GM18909 (cell line): ENCODE measurements at regions not wholly inside any gene's neighbourhood (a gene's known extent, or its start where the extent isn't known, plus 50 kb on each side); places are given as distances from the start of the nearest gene placed in this dataset.

Experiments
- ATAC-seq: cut with Tn5 transposase; IDR thresholded peaks from one replicate; pipeline ENCODE4 v1.9.1; 2021; ENCODE audit warnings: mild to moderate bottlenecking; ENCODE audit not compliant: unreplicated experiment, poor library complexity

DNA sequence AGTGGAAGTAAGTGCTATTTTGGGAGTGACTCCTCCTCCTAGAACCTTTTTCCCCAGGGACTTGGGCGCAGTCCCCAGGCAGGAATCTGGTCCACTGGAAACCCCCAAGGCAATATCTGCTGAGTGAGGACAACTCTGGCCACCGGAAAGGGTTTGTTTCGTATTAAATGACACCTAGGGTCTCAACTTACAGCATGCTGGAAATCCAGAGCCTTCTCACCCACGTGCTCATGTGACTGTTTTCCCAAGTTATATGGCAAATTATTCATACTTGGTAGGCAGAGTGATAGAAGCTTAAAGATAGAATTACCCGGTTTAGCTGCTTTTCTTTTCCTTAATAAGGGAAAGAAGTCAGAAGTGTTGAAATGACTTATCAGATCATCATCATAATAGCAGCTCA is 436.9 kb upstream of the SPRED2 start:
- no peak for ATAC-seq

DNA sequence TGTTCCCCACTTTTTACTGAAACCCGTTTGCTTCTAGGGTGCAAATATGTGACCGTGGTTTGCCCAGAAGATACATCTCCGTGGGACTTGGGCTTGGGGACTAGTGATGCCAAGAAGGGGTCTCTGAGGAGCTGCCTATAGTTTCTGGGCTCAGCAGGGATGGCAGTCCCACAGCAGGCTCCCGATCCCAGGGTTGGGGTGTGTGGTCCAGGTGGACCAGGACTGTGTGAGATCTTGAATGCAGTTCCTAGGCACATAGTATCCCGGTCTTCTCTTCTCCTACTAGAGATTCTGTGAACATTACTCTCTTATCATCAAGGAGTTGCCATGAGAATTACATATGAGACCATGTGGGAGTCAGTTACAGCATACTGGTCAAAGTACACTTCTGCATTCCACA is 435.8 kb upstream of the SPRED2 start:
- ATAC-seq = no peak

DNA sequence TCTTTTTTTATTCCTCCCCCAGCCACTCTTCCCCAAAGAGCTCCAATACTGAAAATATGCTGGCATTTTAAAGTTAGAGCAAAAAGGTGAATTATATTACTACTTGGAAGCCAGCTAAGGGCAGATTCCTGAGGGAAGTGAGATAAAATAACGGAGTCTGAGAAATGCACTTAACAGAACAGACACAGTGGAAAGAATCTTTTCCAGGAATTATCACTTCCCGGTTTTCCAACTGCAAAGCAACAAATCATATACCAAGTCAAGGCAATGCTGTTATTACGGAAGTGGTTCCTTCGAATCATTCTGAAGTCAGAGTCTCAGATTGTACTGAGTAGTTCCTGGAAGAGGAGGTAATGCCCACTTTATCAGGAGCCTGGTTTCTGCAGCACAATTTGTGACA is 435.0 kb upstream of the SPRED2 start:
- no peak for ATAC-seq

DNA sequence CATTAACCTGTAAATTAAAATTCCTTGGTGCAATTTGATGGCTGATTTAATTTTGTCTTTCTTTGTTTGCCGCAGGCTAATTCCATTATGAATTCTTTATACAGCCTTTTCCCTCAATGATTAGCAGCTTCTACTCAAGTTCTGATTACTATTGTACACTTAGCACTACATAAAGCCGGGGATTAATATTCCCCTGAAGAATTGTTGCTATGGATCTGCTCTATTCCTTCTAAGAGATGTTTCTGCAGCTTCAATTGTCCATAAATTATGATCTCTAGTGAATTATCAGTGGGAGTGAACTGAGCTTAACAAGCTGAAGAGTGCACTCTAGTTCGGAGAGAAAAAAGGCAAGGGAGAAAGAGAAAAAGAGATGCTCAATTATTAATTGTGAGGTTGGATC is 433.7 kb upstream of the SPRED2 start:
- no peak for ATAC-seq

DNA sequence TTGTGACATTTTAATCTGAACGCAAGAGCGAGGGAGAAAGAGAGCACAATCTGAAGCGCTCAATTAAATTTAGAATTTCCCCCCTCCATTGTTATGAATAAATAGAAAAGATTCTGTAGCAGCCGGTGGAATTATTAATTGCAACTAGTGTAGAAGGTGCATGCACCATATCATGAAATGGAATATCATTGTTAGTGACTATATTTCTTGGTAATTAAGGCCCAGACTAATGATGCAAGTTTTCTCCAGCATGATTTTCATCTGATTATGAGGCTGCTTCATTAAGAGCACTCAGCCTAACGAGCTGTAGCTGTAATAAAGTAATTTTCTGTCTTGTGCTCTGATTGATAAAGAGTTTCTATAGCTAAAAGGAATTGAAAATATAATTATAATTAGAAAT is 432.2 kb upstream of the SPRED2 start:
- no peak for ATAC-seq

DNA sequence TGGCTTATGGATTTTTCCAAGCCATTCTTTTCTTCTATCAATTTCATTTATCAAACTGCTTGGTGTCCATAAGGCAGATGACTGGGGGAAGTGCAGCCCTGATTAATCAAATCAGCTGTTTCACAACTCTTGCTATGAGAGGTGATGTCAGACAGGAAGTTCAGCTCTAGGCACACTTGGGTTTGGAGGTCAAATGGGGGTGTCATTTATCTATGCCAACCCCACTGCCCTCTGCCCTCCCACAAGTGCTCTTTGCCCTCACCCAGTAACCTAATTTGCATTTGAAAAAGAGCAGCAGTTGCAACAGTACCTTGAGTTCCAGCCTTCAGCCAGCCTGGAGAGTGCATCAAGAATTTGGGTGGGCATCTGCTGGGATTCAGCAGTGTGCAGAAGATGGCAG is 431.3 kb upstream of the SPRED2 start:
- no peak for ATAC-seq

DNA sequence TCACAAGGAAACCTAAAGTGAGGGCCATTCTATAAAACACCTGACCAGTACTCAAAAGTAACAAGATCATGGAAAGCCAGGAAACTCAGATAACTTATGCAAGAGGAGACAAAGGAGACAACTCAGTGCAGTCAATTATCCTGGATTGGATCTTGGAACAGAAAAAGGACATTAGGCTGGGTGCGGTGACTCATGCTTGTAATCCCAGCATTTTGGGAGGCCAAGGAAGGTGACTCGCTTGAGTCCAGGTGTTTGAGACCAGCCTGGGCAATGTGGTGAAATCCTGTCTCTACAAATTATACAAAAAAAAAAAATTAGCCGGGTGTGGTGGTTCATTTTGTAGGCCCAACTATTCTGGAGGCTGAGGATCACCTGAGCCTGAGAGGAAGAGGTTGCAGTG is 424.5 kb upstream of the SPRED2 start:
- ATAC-seq = no peak

DNA sequence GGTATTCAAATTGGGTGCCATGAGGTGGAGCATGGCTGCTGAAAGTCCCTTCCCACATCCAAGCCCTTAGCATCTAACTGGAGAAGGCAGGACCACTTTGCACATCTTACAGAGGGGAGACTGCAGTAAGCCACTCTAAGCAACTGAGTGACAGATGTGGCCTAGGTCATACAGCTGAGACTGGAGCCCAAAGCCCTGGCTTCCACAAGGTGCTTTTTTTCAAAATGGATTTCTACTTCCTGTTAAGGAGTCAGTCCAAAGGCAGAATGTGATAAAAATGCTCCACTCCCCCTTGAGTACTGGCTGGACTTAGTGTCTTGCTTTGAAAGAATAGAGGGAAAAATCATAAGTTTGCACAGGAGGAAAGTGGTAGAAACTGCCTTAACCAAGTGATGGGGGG is 424.0 kb upstream of the SPRED2 start:
- no peak for ATAC-seq

DNA sequence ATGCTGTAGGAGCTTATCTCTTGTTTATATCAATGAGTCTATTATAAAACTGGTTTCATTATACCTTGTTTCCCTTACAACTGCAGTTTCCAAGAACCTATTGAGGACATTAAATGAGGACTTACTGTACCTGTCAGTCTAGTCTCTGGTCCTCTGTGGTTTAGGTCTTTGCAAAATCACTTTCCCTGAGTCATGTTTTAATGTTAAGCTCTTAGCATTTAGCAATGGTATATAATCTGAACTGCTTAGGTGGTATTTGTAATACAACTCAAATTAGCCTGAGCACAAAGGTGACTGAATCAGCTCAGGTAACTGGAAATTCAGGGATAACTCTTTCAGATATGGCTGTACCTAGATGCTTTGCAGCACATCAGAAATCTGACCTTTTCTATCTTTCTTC is 418.3 kb upstream of the SPRED2 start:
- no peak for ATAC-seq

DNA sequence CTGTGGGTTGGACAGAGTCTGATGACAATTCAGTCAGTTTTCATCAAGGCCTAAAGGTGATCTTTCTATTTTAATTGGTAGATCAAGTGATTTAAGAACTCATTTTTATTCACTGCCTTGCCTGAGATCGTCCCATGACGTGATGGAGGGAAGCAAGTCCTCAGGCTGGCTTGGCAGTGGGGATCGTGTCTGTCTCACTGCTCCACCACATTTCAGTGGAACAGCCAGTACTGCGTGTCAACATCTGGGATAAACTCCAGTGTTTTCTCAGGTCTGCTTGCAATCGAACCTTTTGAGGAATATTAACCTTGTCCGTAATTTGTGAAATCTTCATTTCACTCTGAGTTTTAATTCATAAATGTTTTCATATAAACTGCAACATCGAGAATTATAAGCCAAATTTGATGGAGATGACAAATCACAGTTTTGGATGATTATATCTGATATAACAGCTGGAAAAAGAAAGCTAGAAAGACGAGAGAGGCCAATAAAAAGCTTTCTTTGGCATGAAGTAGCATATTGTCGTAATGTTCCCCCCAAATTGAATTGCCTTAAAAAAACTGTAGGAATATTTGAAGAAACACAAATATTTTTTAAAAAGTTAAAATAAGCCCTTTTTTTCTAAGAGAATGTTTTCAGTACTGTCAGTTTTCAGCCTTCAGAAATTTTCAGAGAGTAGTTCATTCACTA is 414.7 kb upstream of the SPRED2 start:
- ATAC-seq = no peak

DNA sequence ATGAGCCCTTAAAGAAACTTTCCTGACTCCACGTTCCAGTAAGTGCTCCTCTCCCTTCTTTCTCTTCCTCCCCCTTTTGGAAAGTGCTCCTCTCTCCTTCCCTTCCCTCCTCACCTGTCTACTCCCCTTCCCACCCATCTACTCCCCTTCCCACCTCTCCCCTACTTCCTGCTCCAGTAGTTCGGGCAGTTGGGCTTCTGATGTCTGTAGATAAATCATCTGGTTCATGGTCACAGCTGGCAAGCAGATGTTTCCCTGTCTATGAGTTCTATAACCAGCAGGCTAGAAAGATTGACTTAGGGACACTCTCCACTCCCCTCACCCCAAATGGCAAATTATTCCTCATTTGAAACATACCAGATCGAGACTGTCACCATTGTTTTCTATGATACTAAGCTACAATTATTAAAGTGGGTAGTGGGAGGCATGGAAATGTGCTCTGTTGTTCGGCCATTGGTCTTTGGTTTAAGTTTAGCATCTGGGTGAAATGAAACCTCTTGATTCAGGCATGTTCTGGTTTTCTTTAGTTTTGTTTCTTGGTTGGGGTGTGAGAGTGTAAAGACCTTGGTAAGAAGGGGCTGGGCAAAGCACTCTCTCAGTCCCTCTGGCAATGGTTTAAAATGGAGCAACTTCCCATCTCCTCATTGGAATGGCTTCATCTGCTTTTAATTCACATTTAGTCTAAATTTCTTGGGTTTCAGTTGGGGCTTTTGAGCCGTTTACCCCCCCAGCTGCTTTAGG is 413.2 kb upstream of the SPRED2 start:
- ATAC-seq = no peak

DNA sequence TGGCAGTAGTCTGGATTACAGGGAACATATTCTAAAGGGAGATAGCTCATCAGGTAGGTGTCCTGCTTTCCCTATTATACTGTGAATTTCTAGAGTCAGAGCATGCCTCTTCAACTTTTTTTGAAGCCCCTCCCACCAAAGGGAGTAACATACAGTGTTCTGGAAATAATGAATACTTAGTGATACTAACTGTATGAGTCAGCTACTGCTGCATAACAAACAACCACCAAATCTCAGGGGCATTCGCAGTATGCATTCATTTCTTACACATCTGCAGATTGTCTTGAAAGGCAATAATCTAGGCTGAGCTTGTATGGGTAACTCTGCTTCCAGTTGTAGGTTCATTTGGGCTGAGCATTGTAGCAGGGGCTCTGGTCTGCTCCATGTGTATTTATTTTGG is 409.7 kb upstream of the SPRED2 start:
- no peak for ATAC-seq

DNA sequence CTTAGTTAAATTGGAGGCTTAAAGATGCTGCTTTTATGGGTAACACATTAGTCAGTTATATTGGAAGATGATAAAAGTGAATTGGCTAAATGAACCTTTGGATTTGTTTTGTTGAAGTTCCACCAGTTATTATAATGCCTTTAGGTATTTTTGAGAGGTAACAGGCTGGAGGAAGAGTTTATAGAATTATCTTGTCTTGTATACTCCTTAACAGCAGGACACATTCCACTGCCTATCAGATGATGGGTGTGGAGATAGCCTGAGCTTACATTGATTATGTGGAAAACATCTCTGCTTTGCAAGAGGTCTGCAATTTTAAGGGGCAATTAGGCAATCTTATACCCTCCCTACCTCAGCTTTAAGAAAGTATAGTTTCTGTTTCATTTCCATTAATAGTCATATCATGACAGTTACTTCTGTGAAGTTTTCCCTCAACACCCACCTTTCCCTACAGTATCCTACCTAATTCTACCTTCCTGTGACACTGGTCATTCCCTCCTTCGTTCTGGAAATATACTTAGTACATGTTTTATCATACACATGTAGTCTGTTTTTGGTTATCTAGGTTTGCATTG is 403.7 kb upstream of the SPRED2 start:
- no peak for ATAC-seq

DNA sequence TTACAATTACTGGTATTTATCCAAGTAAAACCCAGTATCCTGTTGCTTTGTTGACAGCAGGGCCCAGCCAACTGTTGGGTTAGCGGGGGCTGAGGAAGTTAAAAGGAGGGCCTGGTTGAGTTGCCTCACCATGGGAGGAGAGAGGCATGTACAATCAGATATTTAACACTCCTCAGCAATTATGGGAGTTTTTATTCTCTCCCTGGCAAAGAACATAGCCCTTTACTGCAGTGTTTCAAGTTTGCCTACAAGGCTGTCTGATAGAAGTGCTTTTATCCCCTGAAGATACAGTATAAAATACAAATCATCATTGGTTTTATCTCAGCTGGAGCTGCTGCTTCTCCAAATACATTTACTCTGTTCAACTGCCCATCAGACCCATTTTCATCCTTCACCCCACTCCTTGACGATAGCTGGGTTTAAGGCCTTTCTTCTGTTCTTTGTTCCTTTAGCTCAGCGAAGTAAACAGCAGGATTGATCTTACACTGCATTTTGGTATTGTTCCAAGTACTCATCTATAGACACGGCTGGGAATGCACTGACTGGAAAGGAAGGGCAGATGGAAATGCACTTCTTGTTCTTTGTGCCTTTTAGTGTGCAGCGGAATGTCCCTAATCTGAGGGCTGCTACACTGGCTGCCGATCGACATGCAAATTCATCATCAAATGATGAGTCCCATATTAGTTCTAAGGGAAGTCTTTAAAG is 402.5 kb upstream of the SPRED2 start:
- ATAC-seq = no peak

DNA sequence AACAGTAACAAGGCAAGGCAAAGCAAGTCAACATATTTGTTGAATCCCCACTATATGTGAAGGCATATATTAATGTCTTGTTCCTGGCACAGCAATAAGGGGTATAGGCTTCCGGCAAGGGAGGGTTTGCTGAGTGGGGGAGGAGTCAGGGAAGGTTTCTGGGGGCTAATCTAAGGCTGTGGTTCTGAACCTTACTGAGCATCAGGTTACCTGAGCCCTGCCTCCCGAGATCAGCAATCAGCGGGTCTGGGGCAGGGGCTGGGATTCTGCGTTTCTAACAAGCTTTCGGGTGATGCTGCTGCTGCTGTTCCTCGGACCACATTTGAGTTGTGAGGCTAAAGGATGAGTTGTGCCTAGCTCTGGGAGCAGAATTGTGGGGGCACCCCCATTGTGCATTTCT is 401.7 kb upstream of the SPRED2 start:
- ATAC-seq = no peak

DNA sequence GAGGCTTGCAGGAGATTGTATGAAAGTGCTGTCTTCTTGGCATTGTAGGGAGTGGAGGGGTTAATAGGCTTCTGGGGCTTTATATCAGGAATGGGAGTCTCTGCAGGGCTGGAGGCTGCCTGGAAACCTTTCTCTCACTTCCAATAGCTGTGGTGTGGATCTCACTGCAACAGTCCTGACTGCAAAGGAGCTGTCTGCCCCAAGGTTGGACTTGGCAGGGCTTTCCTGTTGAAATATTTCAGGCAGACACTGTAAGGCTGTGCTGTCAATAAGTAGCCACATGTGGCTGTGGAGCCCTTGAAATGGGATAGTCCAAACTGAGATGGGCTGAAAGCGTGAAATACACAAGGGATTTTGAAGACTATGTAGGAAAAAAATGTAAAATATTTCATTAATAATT is 399.1 kb upstream of the SPRED2 start:
- no peak for ATAC-seq

DNA sequence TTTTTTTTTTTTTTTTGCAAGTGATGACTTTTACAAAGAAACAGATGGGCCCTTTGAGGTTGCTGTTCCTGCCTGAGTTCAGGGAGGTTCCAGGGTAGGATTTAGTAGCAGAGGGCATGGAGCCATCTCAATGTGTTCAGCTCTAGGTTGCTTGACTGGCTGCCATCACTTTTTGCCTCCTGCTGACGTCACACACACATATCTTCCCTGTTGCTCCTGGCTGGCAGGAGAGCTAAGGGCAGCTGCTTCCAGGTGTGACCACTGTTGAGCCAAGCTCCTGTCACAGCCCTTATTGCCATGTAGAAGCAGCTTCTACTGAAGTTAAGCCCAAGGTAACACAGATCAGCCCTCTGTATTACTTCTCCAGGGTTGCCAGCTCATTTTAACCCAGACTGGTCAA is 394.2 kb upstream of the SPRED2 start:
- no peak for ATAC-seq

DNA sequence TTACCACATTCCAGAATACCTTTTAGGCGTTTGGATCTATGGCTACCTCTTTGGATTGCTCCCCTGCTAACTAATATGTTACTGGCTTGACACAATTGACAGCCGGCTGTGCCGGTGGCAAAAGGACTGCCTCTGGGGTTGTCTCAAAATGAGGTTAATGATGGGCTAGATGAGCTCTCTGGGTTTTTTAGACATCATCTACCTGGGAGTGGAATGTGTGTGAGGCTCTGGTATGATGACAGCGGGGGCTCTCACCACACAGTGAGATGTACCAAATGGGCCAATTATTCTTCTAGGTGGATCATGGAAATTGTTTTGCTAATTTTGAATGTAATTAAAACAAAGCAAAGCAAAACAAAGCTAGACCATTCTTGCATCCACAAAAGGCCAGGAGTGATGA is 391.1 kb upstream of the SPRED2 start:
- no peak for ATAC-seq

DNA sequence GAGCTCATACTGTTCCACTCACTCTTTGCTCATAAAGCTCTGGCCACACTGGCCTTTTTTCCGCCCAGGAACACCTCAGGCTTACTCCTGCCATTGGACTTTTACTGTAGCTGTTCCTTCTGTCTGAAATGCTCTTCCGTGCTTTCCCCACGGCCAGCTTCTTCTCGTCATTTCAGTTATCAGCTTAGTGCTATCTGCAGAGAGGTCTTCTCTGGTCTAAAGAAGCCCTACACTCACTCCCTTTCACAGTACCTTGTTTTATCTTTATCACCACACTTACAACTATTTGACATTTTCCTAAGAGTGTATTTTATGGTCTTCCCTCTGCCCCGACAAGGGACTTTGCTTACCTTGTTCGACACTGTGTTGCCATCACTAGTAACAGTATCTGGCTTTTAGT is 388.1 kb upstream of the SPRED2 start:
- no peak for ATAC-seq

DNA sequence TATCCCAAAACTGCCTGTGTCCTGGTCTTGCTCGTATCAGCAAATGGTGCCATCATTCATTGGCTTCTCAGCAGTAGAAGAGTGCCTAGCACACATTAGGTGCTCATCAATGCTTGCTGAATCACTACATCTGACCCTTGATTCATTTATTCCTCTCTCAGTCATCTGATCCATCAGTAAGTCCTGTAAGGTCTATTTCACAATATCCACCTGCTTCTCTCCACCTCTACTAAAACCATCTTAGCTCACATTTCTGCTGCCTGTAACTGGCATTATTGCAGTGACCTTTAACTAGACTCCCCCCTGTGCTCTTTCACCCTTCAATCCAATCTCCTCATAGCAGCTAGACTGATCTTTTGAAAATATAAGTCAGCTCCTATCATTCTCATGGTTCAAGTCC is 387.6 kb upstream of the SPRED2 start:
- no peak for ATAC-seq

DNA sequence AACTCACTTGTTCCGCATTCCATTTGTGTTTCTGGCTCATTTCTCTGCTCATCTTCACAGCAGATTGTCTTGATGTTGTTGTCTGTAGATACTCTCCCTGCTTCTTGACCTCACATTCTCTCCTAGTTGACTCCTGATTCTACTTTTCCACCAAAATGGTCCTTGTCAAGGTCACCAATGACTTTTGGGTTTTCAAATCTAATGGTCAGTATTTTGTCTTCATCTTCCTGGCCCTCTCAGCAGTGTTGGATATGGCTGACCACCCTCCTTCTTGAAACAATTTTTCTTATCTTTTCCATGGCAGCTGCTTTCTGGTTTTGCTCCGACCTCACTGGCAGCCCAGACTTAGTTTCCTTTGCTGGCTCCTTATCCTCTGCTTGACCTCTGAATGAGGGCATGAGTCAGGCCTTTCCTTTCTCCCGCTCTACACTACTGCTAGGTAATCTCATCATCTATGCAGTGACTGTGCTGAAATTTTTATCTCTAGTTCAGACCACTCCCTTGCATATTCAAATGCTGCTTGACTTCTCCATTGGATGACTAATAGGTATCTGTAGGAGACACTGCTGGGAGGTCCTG is 386.6 kb upstream of the SPRED2 start:
- no peak for ATAC-seq
